ENCODE measurements at regions not wholly inside any gene's neighbourhood (a gene's known extent, or its start where the extent isn't known, plus 50 kb on each side); places are given as distances from the start of the nearest gene placed in this dataset.

- TF ChIP-seq POLR2A (IDR thresholded peaks at IDR 0.05) (no peak), CTCF (IDR thresholded peaks at IDR 0.05) (no peak)
These were observed 106.8 kb upstream of the JUN start for GRCh38 chr1:58890609-58891008.
